GM13976 (cell line): ENCODE measurements at regions not wholly inside any gene's neighbourhood (a gene's known extent, or its start where the extent isn't known, plus 50 kb on each side); places are given as distances from the start of the nearest gene placed in this dataset.

Source experiments
- DNase-seq: peaks from one replicate; pipeline ENCODE4 v3.0.0; 2012; ENCODE audit warnings: low spot score
- in situ Hi-C: fragments of 300-500 bp; cut with MboI; formaldehyde crosslinking; loops from one replicate; pipeline ENCODE4 v1.12.0; 2022; ENCODE audit warnings: low sequenced_read_pairs, mixed read lengths, inconsistent platforms; ENCODE audit not compliant: unreplicated experiment
- TF ChIP-seq, protein P1 (sequence below): IDR thresholded peaks from 2 replicates; pipeline ENCODE4 v1.5.1; 2012; ENCODE audit warnings: borderline replicate concordance, mild to moderate bottlenecking; ENCODE audit not compliant: insufficient read depth; ENCODE audit errors: extremely low read depth, missing control alignments, control extremely low read depth

DNA sequence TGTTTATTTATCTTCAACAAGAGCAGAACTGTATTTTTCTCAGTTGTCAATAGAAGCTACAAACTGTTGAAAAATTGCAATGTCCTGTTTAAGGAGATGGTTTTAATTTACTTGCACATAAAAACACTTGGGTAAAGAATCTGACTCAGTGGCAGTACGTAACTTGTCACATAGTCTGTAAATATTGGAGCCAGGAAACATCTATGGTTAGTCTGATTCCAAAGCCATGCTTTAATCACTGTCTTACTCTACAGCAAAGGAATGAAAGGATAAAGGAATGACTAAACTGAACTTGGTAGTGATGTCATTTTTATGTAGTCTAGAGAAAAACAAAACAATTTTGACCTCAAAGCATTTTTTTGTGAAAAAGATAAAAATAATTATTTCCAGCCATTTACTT lies 537.2 kb downstream of the STIM2 start:
- DNase-seq, result no peak
- in situ Hi-C loops, result no loop called here
- TF ChIP-seq, protein P1, sequence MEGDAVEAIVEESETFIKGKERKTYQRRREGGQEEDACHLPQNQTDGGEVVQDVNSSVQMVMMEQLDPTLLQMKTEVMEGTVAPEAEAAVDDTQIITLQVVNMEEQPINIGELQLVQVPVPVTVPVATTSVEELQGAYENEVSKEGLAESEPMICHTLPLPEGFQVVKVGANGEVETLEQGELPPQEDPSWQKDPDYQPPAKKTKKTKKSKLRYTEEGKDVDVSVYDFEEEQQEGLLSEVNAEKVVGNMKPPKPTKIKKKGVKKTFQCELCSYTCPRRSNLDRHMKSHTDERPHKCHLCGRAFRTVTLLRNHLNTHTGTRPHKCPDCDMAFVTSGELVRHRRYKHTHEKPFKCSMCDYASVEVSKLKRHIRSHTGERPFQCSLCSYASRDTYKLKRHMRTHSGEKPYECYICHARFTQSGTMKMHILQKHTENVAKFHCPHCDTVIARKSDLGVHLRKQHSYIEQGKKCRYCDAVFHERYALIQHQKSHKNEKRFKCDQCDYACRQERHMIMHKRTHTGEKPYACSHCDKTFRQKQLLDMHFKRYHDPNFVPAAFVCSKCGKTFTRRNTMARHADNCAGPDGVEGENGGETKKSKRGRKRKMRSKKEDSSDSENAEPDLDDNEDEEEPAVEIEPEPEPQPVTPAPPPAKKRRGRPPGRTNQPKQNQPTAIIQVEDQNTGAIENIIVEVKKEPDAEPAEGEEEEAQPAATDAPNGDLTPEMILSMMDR, result no peak

DNA sequence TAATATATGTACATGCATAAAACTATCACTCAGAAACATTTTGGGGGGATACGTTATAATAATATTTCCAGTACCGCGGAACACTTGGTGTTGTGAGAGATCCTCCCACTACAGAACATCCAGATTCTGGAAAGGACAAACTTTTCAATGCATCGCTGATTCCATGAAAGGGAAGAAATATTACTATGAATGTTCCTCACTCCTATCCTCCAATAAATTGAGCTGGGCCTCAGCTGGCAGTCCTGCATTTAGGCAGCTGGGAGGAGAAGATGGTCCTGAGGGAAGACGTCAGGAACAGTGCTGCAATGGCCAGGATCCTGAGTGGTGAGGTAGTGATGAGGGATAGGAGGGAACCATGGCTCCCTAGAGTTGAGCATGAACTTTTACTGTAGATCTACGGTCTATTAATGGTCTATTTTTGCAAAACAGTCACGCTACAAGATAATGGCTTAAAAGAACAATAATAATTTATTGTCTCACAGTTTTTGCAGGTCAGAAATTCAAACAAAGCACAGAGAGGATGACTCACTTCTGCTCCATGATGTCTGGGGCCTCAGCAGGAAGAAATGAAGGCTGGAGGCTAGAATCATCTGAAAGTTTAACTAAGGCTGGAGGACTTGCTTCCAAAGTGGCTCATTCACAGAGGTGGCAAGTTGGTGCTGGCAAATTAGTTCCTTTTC lies 538.1 kb downstream of the STIM2 start:
- TF ChIP-seq, protein P1, result no peak
- in situ Hi-C loops, result no loop called here
- DNase-seq, result no peak

DNA sequence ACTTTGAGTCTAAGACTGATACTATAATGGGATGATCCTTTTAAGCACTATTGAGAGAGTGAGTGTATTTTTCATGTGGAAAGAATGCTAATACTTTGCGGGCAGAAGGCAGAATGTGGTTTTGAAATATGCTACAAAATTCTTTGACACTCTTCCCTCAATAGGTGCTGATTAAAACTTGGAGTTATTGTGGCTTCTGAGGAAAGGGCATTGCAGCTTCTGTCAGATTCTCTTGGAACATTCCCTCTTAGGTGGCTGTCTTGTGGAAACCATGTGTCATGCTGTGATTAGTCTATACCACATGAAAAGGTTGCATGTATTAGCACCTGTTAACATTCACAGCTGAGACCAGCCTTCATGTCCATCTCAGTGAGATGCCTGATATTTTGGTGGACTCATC lies 547.0 kb downstream of the STIM2 start:
- in situ Hi-C loops, result no loop called here
- TF ChIP-seq, protein P1, result no peak
- DNase-seq, result no peak

DNA sequence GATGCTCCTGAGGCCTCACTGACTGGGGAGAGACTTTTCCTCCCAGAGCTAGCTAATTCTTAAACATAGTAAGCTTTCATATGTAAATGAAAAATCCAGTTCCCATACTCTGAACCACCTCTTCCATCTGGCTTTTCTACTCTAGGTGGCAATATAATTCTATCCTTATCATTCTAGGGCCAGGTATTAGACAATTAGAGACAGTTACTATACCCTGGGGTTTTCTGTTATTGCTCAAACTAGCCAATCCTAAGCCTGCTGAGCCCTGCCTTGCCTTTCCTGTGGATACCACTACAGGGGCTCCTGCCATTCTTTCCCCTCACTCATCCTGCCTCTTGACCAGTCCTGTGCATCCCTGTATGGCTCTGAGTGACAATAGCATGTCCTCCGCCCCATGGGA lies 552.0 kb downstream of the STIM2 start:
- in situ Hi-C loops, result no loop called here
- DNase-seq, result no peak
- TF ChIP-seq, protein P1, result no peak

DNA sequence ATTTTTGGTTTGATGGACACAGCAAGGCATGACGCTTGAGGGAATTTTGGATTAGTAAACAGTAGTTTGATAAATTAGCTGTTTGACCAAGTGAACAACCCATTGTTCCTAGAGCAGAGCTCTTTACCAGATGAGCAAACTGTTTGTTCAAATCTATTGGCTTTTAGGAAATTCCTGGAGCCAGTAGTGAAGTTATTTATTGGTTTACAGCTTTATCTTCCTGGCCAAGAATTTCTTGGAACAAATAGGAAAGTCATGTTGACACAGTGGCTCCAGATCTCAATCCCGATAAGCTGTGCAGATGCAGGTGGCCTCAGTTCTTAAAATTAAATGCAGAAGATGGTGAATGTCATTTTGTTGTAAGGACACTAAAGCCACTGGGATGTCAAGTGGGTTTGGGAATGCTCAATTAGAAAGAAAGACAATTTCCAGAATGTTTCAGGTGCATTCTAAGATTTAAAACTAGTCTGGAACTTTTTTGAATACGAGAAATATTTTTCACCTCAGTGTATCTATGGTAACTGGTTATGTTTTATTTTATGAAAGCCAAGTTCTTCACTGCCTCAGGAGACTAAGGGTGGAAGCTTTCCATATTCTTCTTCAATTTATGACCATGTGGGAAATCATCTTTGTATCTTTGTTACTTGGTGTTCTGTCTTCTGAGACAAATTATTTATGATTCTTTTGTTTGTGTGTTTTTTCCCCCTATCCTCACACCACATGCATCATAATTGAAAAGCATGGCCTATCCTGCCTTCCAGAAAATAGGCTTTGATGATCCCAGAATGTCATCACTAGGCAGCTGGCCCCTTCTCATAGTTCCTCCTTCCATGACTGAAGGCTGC lies 554.5 kb downstream of the STIM2 start:
- TF ChIP-seq, protein P1, result no peak
- no peak for DNase-seq
- in situ Hi-C loops, result no loop called here

DNA sequence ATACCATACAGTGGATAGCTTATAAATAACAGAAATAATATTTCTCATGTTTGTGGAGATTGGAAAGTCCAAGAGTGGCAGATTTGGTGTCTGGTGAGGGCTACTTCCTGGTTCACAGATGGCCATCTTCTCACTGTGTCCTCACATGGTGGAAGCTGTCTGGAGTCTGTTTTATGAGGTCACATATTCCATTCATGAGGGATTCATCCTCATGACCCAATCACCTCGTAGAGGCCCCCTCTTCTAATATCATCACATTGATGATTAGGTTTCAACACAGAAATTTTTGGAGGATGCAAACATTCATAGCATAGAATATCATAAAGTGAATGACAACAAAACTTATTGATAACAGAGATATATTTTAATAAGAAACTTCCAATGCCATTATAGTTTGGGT lies 568.0 kb downstream of the STIM2 start:
- TF ChIP-seq, protein P1, result no peak
- in situ Hi-C loops, result no loop called here
- DNase-seq, result no peak
